ENCODE measurements at regions not wholly inside any gene's neighbourhood (a gene's known extent, or its start where the extent isn't known, plus 50 kb on each side); places are given as distances from the start of the nearest gene placed in this dataset.

DNA sequence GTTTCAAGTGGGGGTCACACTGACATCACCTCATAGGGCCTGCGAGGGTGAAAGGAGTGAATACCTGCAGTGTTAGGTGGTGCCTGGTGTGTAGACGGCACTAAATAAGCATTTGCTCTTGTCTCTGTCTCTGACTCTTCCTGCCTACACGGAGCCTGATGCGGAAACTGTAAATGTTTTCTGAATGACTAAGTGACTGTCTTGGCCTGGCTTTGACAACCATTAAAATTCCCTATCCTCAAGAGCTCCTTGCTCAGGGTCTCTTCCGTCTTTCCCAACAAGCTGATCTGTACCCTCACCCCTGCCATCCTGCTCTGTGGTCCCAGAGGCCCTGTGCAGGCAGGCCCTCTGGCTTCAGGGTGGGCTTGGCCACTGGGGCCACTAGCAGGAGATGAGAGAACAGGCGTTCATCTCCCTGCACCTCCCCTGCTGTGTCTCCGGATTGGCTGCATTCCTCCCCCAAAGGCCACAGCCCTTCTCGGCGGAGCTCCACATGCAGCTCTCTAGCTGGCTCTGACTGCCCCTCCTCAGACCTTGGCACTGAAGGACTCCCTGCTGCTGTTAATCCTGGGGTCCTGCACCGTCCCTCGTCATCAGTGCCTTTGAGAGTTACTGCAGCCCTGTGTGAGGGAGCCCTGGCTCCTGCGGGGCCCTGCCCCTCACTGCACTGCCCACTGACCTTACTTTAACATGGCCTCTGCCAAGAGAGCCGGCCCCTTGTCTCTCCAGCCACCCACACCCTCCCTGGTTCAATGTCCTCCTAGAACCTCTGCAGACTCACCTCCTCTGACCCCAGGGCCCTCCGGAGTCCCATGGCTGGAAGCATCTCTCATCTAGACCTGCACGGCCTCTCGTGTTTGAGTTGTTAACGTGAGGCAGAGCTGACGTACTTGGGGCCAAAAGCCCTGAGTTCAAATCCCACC is 211.1 kb downstream of the MATN1 start:
- no peak overlapping the region for H3K4me2 ChIP-seq (ENCODE audit: low read length)
- no peak for TF ChIP-seq CTCF (IDR thresholded peaks at IDR 0.05; ENCODE audit: low read depth, low read length, poor library complexity, severe bottlenecking)
- no peak for TF ChIP-seq EZH2phosphoT487 (IDR thresholded peaks at IDR 0.05; ENCODE audit: borderline replicate concordance, low read length)

DNA sequence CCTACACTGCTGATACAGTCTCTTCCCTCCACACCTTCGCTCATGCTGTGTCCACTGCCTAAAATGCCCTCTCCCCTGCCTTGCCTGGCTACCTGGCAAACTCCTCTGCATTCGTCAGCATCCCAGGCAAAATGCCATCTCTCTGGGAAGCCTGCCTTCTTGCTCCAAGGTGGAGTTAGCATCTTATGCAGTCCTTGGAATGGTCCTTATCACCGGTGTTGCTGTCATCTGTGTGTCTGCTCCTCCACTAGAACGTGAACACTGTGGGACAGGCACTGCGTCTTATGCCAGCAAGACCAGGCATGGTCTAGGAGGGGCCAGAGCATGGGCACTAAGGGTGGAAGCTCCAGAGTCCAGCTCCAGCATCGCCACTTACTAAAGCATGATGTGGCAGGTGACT is 211.8 kb downstream of the MATN1 start:
- no peak for TF ChIP-seq CTCF (IDR thresholded peaks at IDR 0.05; ENCODE audit: low read depth, low read length, poor library complexity, severe bottlenecking)
- TF ChIP-seq EZH2phosphoT487 (IDR thresholded peaks at IDR 0.05; ENCODE audit: borderline replicate concordance, low read length), result no peak
- Histone ChIP-seq H3K4me1 (ENCODE audit: control insufficient read depth, low read length) (peaks cover 7% of the 10 kb centered on the region), H3K36me3 (ENCODE audit: control insufficient read depth, low read length) (no peaks in the 10 kb centered on the region), H4K20me1 (ENCODE audit: control insufficient read depth, insufficient read depth, low read depth, low read length) (no peaks in the 10 kb centered on the region), H3K27ac (ENCODE audit: low read depth, low read length) (no peak overlapping the region), H3K9me2 (replicated peaks; ENCODE audit: control insufficient read depth, low read length) (no peaks in the 10 kb centered on the region), H3K9me3 (ENCODE audit: control insufficient read depth, insufficient read depth, low read length) (no peaks in the 10 kb centered on the region), H3K27me3 (ENCODE audit: control insufficient read depth, low read length) (no peaks in the 10 kb centered on the region), H3K4me2 (ENCODE audit: low read length) (no peak overlapping the region), H3K79me2 (ENCODE audit: control insufficient read depth, low read length) (no peaks in the 10 kb centered on the region), H3K4me3 (ENCODE audit: low read length) (no peak overlapping the region), H3F3A (ENCODE audit: control insufficient read depth, insufficient read depth) (no peaks in the 10 kb centered on the region)

More for the DNA sequence above, 211.1 kb downstream of the MATN1 start:
- H3K27me3 ChIP-seq (ENCODE audit: control insufficient read depth, low read length), result no peaks in the 10 kb centered on the region
- no peak overlapping the region for H3K27ac ChIP-seq (ENCODE audit: low read depth, low read length)
- no peaks in the 10 kb centered on the region for H3K36me3 ChIP-seq (ENCODE audit: control insufficient read depth, low read length)
- H4K20me1 ChIP-seq (ENCODE audit: control insufficient read depth, insufficient read depth, low read depth, low read length), result no peaks in the 10 kb centered on the region
- H3K9me3 ChIP-seq (ENCODE audit: control insufficient read depth, insufficient read depth, low read length), result no peaks in the 10 kb centered on the region
- no peaks in the 10 kb centered on the region for H3K79me2 ChIP-seq (ENCODE audit: control insufficient read depth, low read length)
- no peaks in the 10 kb centered on the region for H3K9me2 ChIP-seq (replicated peaks; ENCODE audit: control insufficient read depth, low read length)
- no peak overlapping the region for H3K4me3 ChIP-seq (ENCODE audit: low read length)
- no peaks in the 10 kb centered on the region for H3F3A ChIP-seq (ENCODE audit: control insufficient read depth, insufficient read depth)
- H3K4me1 ChIP-seq (ENCODE audit: control insufficient read depth, low read length), result peaks cover 7% of the 10 kb centered on the region

DNA sequence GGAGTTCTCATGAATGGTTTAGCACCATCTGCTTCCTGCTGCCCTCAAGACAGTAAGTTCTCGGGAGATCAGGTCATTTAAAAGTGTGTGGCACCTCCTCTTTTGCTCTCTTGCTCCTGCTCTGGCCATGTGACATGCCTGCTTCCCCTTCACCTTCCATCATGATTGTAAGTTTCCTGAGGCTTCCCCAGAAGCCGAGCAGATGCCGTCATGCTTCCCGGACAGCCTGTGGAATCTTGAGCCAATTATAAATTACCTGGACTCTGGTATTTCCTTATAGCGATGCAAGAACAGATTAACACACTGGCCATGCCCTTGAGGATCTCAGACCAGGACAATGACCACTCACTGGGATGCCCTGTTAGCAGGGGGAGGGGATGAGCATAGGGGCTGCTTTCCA is 212.3 kb downstream of the MATN1 start:
- no peaks in the 10 kb centered on the region for H3K79me2 ChIP-seq (ENCODE audit: control insufficient read depth, low read length)
- H3K9me3 ChIP-seq (ENCODE audit: control insufficient read depth, insufficient read depth, low read length), result no peaks in the 10 kb centered on the region
- H3K4me1 ChIP-seq (ENCODE audit: control insufficient read depth, low read length), result peaks cover 7% of the 10 kb centered on the region
- no peak overlapping the region for H3K4me2 ChIP-seq (ENCODE audit: low read length)
- H3K36me3 ChIP-seq (ENCODE audit: control insufficient read depth, low read length), result no peaks in the 10 kb centered on the region
- H3K27me3 ChIP-seq (ENCODE audit: control insufficient read depth, low read length), result no peaks in the 10 kb centered on the region
- no peak overlapping the region for H3K4me3 ChIP-seq (ENCODE audit: low read length)
- TF ChIP-seq EZH2phosphoT487 (IDR thresholded peaks at IDR 0.05; ENCODE audit: borderline replicate concordance, low read length) (no peak), CTCF (IDR thresholded peaks at IDR 0.05; ENCODE audit: low read depth, low read length, poor library complexity, severe bottlenecking) (no peak)
- no peaks in the 10 kb centered on the region for H4K20me1 ChIP-seq (ENCODE audit: control insufficient read depth, insufficient read depth, low read depth, low read length)
- H3F3A ChIP-seq (ENCODE audit: control insufficient read depth, insufficient read depth), result no peaks in the 10 kb centered on the region
- H3K9me2 ChIP-seq (replicated peaks; ENCODE audit: control insufficient read depth, low read length), result no peaks in the 10 kb centered on the region
- H3K27ac ChIP-seq (ENCODE audit: low read depth, low read length), result no peak overlapping the region
